SU-DHL-6 (cell line): ENCODE measurements at regions not wholly inside any gene's neighbourhood (a gene's known extent, or its start where the extent isn't known, plus 50 kb on each side); places are given as distances from the start of the nearest gene placed in this dataset.

Experiments used
- EZH2phosphoT487 ChIP-seq: fragments of 200-600 bp; sonication (generic), shearing (Covaris generic); conservative IDR thresholded peaks from 2 replicates; pipeline ENCODE4 v1.6.1; 2018; ENCODE audit warnings: mild to moderate bottlenecking, antibody characterized with exemption, low read length, moderate library complexity, mixed read lengths
- TF ChIP-seq, protein P1 (sequence below): fragments of 200-600 bp; sonication (generic); IDR thresholded peaks from one replicate; pipeline ENCODE4 v1.5.1; 2017; ENCODE audit warnings: antibody characterized with exemption, mild to moderate bottlenecking, low read length, moderate library complexity; ENCODE audit not compliant: insufficient read depth, poor library complexity, severe bottlenecking

GRCh38 chr6:137967689-137968454, 100.8 kb downstream of the TNFAIP3 start:
- TF ChIP-seq, protein P1, sequence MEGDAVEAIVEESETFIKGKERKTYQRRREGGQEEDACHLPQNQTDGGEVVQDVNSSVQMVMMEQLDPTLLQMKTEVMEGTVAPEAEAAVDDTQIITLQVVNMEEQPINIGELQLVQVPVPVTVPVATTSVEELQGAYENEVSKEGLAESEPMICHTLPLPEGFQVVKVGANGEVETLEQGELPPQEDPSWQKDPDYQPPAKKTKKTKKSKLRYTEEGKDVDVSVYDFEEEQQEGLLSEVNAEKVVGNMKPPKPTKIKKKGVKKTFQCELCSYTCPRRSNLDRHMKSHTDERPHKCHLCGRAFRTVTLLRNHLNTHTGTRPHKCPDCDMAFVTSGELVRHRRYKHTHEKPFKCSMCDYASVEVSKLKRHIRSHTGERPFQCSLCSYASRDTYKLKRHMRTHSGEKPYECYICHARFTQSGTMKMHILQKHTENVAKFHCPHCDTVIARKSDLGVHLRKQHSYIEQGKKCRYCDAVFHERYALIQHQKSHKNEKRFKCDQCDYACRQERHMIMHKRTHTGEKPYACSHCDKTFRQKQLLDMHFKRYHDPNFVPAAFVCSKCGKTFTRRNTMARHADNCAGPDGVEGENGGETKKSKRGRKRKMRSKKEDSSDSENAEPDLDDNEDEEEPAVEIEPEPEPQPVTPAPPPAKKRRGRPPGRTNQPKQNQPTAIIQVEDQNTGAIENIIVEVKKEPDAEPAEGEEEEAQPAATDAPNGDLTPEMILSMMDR: no peak
- no peak for TF ChIP-seq EZH2phosphoT487
